Hepatocyte (in vitro differentiated cells): ENCODE measurements at regions not wholly inside any gene's neighbourhood (a gene's known extent, or its start where the extent isn't known, plus 50 kb on each side); places are given as distances from the start of the nearest gene placed in this dataset.

Experiments used
- DNase-seq: peaks from one replicate; pipeline ENCODE4 v3.0.0-alpha.2; 2016; ENCODE audit warnings: low spot score
- H2AFZ ChIP-seq: fragments of 200-600 bp; sonication (generic); 2 replicates; pipeline ENCODE4 v1.6.0; 2016; ENCODE audit warnings: antibody characterized with exemption, mild to moderate bottlenecking
- H3K27ac ChIP-seq: fragments of 200-600 bp; sonication (generic); 2 replicates; pipeline ENCODE4 v1.5.1; 2016; ENCODE audit warnings: mild to moderate bottlenecking
- H3K27me3 ChIP-seq: fragments of 200-600 bp; sonication (generic); 2 replicates; pipeline ENCODE4 v1.6.1; 2016
- H3K36me3 ChIP-seq: fragments of 200-600 bp; sonication (generic); replicated peaks from 2 replicates; pipeline ENCODE4 v1.5.1; 2016; ENCODE audit warnings: low read depth; ENCODE audit not compliant: insufficient read depth
- H3K4me1 ChIP-seq: fragments of 200-600 bp; sonication (generic); 2 replicates; pipeline ENCODE4 v1.5.1; 2016; ENCODE audit warnings: mild to moderate bottlenecking, moderate library complexity; ENCODE audit not compliant: insufficient read depth
- H3K4me2 ChIP-seq: fragments of 200-600 bp; sonication (generic); 2 replicates; pipeline ENCODE4 v1.6.0; 2016
- H3K4me3 ChIP-seq: fragments of 200-600 bp; sonication (generic); 2 replicates; pipeline ENCODE4 v1.5.1; 2016; ENCODE audit warnings: mild to moderate bottlenecking
- H3K79me2 ChIP-seq: fragments of 200-600 bp; sonication (generic); 2 replicates; pipeline ENCODE4 v1.6.0; 2017; ENCODE audit warnings: mild to moderate bottlenecking
- H3K9me2 ChIP-seq: fragments of 200-600 bp; sonication (generic); replicated peaks from 2 replicates; pipeline ENCODE4 v1.6.0; 2017; ENCODE audit warnings: mild to moderate bottlenecking; ENCODE audit not compliant: insufficient read depth
- H3K9me3 ChIP-seq: fragments of 200-600 bp; sonication (generic); 2 replicates; pipeline ENCODE4 v1.5.1; 2016; ENCODE audit warnings: low read depth, mild to moderate bottlenecking
- H4K20me1 ChIP-seq: fragments of 200-600 bp; sonication (generic); 2 replicates; pipeline ENCODE4 v1.6.0; 2016; ENCODE audit warnings: mild to moderate bottlenecking; ENCODE audit not compliant: insufficient read depth, poor library complexity, severe bottlenecking
- EZH2 ChIP-seq: fragments of 200-600 bp; sonication (generic); IDR thresholded peaks from 2 replicates; pipeline ENCODE4 v1.6.1; 2016; ENCODE audit warnings: antibody characterized with exemption, mild to moderate bottlenecking, borderline replicate concordance
- EZH2phosphoT487 ChIP-seq: fragments of 200-600 bp; sonication (generic); IDR thresholded peaks from one replicate; pipeline ENCODE4 v1.6.1; 2018; ENCODE audit warnings: antibody characterized with exemption, mild to moderate bottlenecking, low read depth, moderate library complexity; ENCODE audit not compliant: unreplicated experiment, severe bottlenecking
- WGBS: methylation state at CpG from one replicate; pipeline ENCODE4 v1.1.6; 2016; ENCODE audit warnings: low lambda C conversion rate; ENCODE audit errors: missing lambda C conversion rate; 5-methylcytosine and 5-hydroxymethylcytosine counted together
- TF ChIP-seq, protein P1 (sequence below): fragments of 200-600 bp; sonication (generic); IDR thresholded peaks from 2 replicates; pipeline ENCODE4 v1.5.1; 2016; ENCODE audit warnings: antibody characterized with exemption, mild to moderate bottlenecking; ENCODE audit not compliant: poor library complexity

DNA sequence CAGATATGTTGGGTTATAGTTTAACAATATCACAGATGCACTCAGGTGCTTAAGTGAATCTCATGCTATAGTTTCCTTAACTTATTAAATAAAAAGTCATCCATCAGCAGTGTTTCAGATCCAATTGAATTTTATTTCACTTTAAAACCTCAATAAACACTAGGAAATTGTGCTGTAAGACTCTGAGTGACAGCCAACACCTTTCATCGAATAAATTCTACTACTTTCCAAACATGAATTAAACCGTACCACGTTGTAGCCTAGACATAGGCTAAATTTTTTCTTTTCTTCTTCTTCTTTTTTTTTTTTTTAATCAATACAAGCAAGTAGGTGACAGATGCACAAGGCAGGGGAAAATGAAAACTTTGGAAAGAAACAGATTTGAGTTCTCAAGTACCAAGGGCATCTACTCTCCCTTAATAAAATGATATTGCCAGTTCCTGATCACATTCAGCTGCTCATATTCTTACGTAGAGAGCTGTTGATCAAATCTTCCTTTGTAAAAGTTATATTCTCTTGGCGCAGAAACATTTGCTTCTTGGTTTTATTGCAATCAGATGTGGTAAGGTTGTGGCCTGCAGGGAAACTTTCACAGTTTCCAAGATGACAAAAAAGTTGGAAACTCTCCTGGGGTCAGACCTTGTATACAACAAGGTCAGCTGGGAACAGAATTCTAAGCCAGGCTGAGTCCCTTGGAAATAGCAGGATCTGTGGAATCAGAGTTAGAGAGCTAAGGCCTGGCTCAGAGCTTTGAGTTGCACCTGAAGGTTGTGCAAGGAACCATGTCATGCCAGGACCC lies 147.7 kb downstream of the CD47 start:
- Histone ChIP-seq H3K36me3 (no peaks in the 10 kb centered on the region), H3K4me1 (no peaks in the 10 kb centered on the region), H3K9me2 (no peaks in the 10 kb centered on the region), H4K20me1 (no peaks in the 10 kb centered on the region), H3K4me3 (no peak overlapping the region), H3K4me2 (no peak overlapping the region), H2AFZ (no peak overlapping the region), H3K79me2 (no peaks in the 10 kb centered on the region), H3K27ac (no peak overlapping the region), H3K27me3 (no peaks in the 10 kb centered on the region), H3K9me3 (no peaks in the 10 kb centered on the region)
- TF ChIP-seq, protein P1, sequence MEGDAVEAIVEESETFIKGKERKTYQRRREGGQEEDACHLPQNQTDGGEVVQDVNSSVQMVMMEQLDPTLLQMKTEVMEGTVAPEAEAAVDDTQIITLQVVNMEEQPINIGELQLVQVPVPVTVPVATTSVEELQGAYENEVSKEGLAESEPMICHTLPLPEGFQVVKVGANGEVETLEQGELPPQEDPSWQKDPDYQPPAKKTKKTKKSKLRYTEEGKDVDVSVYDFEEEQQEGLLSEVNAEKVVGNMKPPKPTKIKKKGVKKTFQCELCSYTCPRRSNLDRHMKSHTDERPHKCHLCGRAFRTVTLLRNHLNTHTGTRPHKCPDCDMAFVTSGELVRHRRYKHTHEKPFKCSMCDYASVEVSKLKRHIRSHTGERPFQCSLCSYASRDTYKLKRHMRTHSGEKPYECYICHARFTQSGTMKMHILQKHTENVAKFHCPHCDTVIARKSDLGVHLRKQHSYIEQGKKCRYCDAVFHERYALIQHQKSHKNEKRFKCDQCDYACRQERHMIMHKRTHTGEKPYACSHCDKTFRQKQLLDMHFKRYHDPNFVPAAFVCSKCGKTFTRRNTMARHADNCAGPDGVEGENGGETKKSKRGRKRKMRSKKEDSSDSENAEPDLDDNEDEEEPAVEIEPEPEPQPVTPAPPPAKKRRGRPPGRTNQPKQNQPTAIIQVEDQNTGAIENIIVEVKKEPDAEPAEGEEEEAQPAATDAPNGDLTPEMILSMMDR, result no peak
- TF ChIP-seq EZH2 (no peak), EZH2phosphoT487 (no peak)
- 66% methylated on average over 5 of the region's 5 CpGs for WGBS
- no peak for DNase-seq

DNA sequence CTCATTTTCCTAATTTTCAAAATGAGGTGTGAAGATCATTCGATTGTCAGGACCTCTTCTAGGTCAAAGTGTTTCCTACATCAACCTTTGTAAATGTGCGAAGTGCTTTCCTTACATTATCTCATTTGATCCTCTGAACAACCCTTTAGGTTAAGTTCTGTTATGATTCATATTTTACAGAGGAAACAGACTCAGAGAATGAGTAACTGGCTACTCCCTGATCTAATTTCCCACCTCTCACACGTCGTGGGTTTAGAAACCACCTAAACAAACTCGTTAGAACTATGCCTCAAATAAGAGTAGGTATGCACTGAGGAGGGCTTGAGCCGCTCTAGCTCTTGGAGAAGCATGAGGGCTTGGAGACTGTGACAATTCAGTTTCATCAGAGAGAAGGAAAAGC lies 148.6 kb downstream of the CD47 start:
- Histone ChIP-seq H3K4me1 (no peaks in the 10 kb centered on the region), H3K79me2 (no peaks in the 10 kb centered on the region), H3K4me3 (no peak overlapping the region), H2AFZ (no peak overlapping the region), H4K20me1 (no peaks in the 10 kb centered on the region), H3K9me2 (no peaks in the 10 kb centered on the region), H3K27ac (no peak overlapping the region), H3K27me3 (no peaks in the 10 kb centered on the region), H3K4me2 (no peak overlapping the region), H3K36me3 (no peaks in the 10 kb centered on the region), H3K9me3 (no peaks in the 10 kb centered on the region)
- 72% methylated on average over 6 of the region's 6 CpGs for WGBS
- no peak for DNase-seq
- TF ChIP-seq, protein P1, result no peak
- TF ChIP-seq EZH2phosphoT487 (no peak), EZH2 (no peak)

DNA sequence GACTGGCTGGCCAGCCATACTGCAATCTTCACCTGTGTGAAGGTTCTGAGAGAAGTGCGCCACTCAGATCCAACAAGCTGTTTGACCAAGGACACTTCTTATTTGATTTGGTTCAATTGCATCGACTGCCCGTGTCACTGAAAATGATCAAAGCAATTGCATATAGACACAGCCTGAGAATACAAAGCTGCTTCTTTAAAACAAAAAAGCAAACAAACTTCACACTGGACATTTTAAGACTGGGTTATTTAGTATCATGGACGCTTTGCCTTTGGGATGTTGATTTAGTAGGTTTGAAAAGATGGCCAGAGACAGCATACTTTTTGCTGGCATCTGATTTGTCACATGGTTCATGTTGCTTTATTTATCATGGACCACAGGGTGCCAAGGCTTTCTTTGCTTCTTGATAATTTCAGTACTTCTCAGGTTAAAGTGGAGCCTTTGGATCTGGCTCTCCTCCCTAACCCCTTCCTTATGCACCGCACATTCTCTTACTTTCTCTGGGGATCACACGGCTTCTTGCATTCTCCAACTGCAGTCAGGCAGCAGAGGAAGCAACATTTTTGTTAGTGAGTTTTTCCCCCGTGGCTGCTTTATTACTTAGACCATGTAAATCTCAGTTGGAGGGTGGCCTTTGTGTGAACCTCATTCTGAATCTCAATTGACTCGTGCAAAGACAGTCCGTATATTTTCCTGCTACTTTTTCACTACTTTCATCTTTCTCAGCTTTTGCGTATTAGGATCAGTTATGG lies 151.0 kb downstream of the CD47 start:
- no peak overlapping the region for H2AFZ ChIP-seq
- DNase-seq, result no peak
- no peaks in the 10 kb centered on the region for H3K79me2 ChIP-seq
- no peaks in the 10 kb centered on the region for H3K9me3 ChIP-seq
- TF ChIP-seq EZH2phosphoT487 (no peak), EZH2 (no peak)
- TF ChIP-seq, protein P1, result no peak
- no peaks in the 10 kb centered on the region for H4K20me1 ChIP-seq
- no peaks in the 10 kb centered on the region for H3K36me3 ChIP-seq
- no peak overlapping the region for H3K27ac ChIP-seq
- H3K4me2 ChIP-seq, result no peak overlapping the region
- no peak overlapping the region for H3K4me3 ChIP-seq
- WGBS, result 72% methylated on average over 10 of the region's 10 CpGs
- H3K4me1 ChIP-seq, result no peaks in the 10 kb centered on the region
- no peaks in the 10 kb centered on the region for H3K9me2 ChIP-seq
- no peaks in the 10 kb centered on the region for H3K27me3 ChIP-seq
